ENCODE measurements at regions not wholly inside any gene's neighbourhood (a gene's known extent, or its start where the extent isn't known, plus 50 kb on each side); places are given as distances from the start of the nearest gene placed in this dataset.

GRCh38 chr3:193769437-193769836, 176.4 kb downstream of the OPA1 start:
- Histone ChIP-seq H3K18ac (ENCODE audit: low read length) (no peak overlapping the region), H2AK5ac (ENCODE audit: low read length) (no peak overlapping the region), H3K4me3 (ENCODE audit: low read depth, low read length) (no peak overlapping the region), H3K27me3 (ENCODE audit: insufficient read depth, low read length) (no peaks in the 10 kb centered on the region), H3K36me3 (ENCODE audit: control insufficient read depth in 1 of 2, insufficient read depth in 2 of 2, low read length in 2 of 2) (no peaks in the 10 kb centered on the region), H2BK12ac (ENCODE audit: low read length) (no peak overlapping the region), H3K9me3 (ENCODE audit: insufficient read depth, low read depth, low read length) (peaks cover 3% of the 10 kb centered on the region), H3K14ac (ENCODE audit: low read length) (no peak overlapping the region), H2BK5ac (ENCODE audit: low read depth, low read length, poor library complexity) (no peak overlapping the region), H3K4me2 (ENCODE audit: low read length) (no peak overlapping the region), H3K23ac (ENCODE audit: low read length) (no peak overlapping the region), H3K4ac (ENCODE audit: low read depth, low read length) (no peak overlapping the region), H3K4me1 (ENCODE audit: control insufficient read depth in 1 of 2, insufficient read depth in 2 of 2, low read length in 2 of 2) (no peaks in the 10 kb centered on the region), H2AFZ (ENCODE audit: insufficient read depth, low read length, poor library complexity) (no peak overlapping the region), H2BK120ac (ENCODE audit: insufficient read depth, low read length, poor library complexity) (no peak overlapping the region), H4K91ac (ENCODE audit: low read depth, low read length) (no peak overlapping the region), H4K8ac (ENCODE audit: low read depth, low read length) (no peak overlapping the region), H4K12ac (ENCODE audit: low read depth, low read length) (no peak overlapping the region), H3K79me1 (ENCODE audit: low read length) (no peaks in the 10 kb centered on the region), H3K9ac (ENCODE audit: low read length) (no peak overlapping the region), H3K79me2 (ENCODE audit: control insufficient read depth, insufficient read depth, low read length, poor library complexity) (no peaks in the 10 kb centered on the region), H3K27ac (ENCODE audit: low read depth, low read length) (no peak overlapping the region)
- WGBS (ENCODE audit: extremely low coverage, insufficient coverage, insufficient read length), result no CpG with 5 or more reads among the region's 2 CpGs
- DNase-seq, result no peak

GRCh38 chr3:193771011-193771652, 178.1 kb downstream of the OPA1 start:
- H3K79me1 ChIP-seq (ENCODE audit: low read length), result no peaks in the 10 kb centered on the region
- H3K4me3 ChIP-seq (ENCODE audit: low read depth, low read length), result no peak overlapping the region
- H3K4ac ChIP-seq (ENCODE audit: low read depth, low read length), result no peak overlapping the region
- H4K91ac ChIP-seq (ENCODE audit: low read depth, low read length), result no peak overlapping the region
- no peak overlapping the region for H4K8ac ChIP-seq (ENCODE audit: low read depth, low read length)
- H3K18ac ChIP-seq (ENCODE audit: low read length), result no peak overlapping the region
- WGBS (ENCODE audit: extremely low coverage, insufficient coverage, insufficient read length), result no CpG with 5 or more reads among the region's 20 CpGs
- no peaks in the 10 kb centered on the region for H3K4me1 ChIP-seq (ENCODE audit: control insufficient read depth in 1 of 2, insufficient read depth in 2 of 2, low read length in 2 of 2)
- H4K12ac ChIP-seq (ENCODE audit: low read depth, low read length), result no peak overlapping the region
- H2BK5ac ChIP-seq (ENCODE audit: low read depth, low read length, poor library complexity), result no peak overlapping the region
- no peak overlapping the region for H2AFZ ChIP-seq (ENCODE audit: insufficient read depth, low read length, poor library complexity)
- DNase-seq, result no peak
- H3K36me3 ChIP-seq (ENCODE audit: control insufficient read depth in 1 of 2, insufficient read depth in 2 of 2, low read length in 2 of 2), result no peaks in the 10 kb centered on the region
- H3K14ac ChIP-seq (ENCODE audit: low read length), result no peak overlapping the region
- no peak overlapping the region for H3K4me2 ChIP-seq (ENCODE audit: low read length)
- no peak overlapping the region for H3K9ac ChIP-seq (ENCODE audit: low read length)
- no peak overlapping the region for H3K27ac ChIP-seq (ENCODE audit: low read depth, low read length)
- no peak overlapping the region for H2BK120ac ChIP-seq (ENCODE audit: insufficient read depth, low read length, poor library complexity)
- H3K79me2 ChIP-seq (ENCODE audit: control insufficient read depth, insufficient read depth, low read length, poor library complexity), result no peaks in the 10 kb centered on the region
- no peaks in the 10 kb centered on the region for H3K27me3 ChIP-seq (ENCODE audit: insufficient read depth, low read length)
- no peak overlapping the region for H2BK12ac ChIP-seq (ENCODE audit: low read length)
- H3K9me3 ChIP-seq (ENCODE audit: insufficient read depth, low read depth, low read length), result peaks cover 4% of the 10 kb centered on the region
- H2AK5ac ChIP-seq (ENCODE audit: low read length), result no peak overlapping the region
- no peak overlapping the region for H3K23ac ChIP-seq (ENCODE audit: low read length)

GRCh38 chr3:193771653-193772421, 178.8 kb downstream of the OPA1 start:
- H3K9me3 ChIP-seq (ENCODE audit: insufficient read depth, low read depth, low read length), result peaks cover 4% of the 10 kb centered on the region
- no CpG with 5 or more reads among the region's 18 CpGs for WGBS (ENCODE audit: extremely low coverage, insufficient coverage, insufficient read length)
- H4K8ac ChIP-seq (ENCODE audit: low read depth, low read length), result no peak overlapping the region
- no peak overlapping the region for H4K12ac ChIP-seq (ENCODE audit: low read depth, low read length)
- no peak overlapping the region for H2AK5ac ChIP-seq (ENCODE audit: low read length)
- H3K4me1 ChIP-seq (ENCODE audit: control insufficient read depth in 1 of 2, insufficient read depth in 2 of 2, low read length in 2 of 2), result no peaks in the 10 kb centered on the region
- no peak overlapping the region for H3K27ac ChIP-seq (ENCODE audit: low read depth, low read length)
- H2BK120ac ChIP-seq (ENCODE audit: insufficient read depth, low read length, poor library complexity), result no peak overlapping the region
- no peak overlapping the region for H2BK12ac ChIP-seq (ENCODE audit: low read length)
- H3K9ac ChIP-seq (ENCODE audit: low read length), result no peak overlapping the region
- no peak overlapping the region for H4K91ac ChIP-seq (ENCODE audit: low read depth, low read length)
- no peaks in the 10 kb centered on the region for H3K79me2 ChIP-seq (ENCODE audit: control insufficient read depth, insufficient read depth, low read length, poor library complexity)
- H2AFZ ChIP-seq (ENCODE audit: insufficient read depth, low read length, poor library complexity), result no peak overlapping the region
- H3K14ac ChIP-seq (ENCODE audit: low read length), result no peak overlapping the region
- no peak overlapping the region for H3K18ac ChIP-seq (ENCODE audit: low read length)
- no peak overlapping the region for H2BK5ac ChIP-seq (ENCODE audit: low read depth, low read length, poor library complexity)
- H3K4me3 ChIP-seq (ENCODE audit: low read depth, low read length), result no peak overlapping the region
- H3K36me3 ChIP-seq (ENCODE audit: control insufficient read depth in 1 of 2, insufficient read depth in 2 of 2, low read length in 2 of 2), result no peaks in the 10 kb centered on the region
- H3K4me2 ChIP-seq (ENCODE audit: low read length), result no peak overlapping the region
- H3K27me3 ChIP-seq (ENCODE audit: insufficient read depth, low read length), result no peaks in the 10 kb centered on the region
- no peak overlapping the region for H3K23ac ChIP-seq (ENCODE audit: low read length)
- no peak overlapping the region for H3K4ac ChIP-seq (ENCODE audit: low read depth, low read length)
- no peaks in the 10 kb centered on the region for H3K79me1 ChIP-seq (ENCODE audit: low read length)
- no peak for DNase-seq

- H4K91ac ChIP-seq (ENCODE audit: low read depth, low read length), result no peak overlapping the region
- no peaks in the 10 kb centered on the region for H3K27me3 ChIP-seq (ENCODE audit: insufficient read depth, low read length)
These were observed 179.4 kb downstream of the OPA1 start for GRCh38 chr3:193772422-193772763.

More at GRCh38 chr3:193772422-193772763, 179.4 kb downstream of the OPA1 start:
- H3K23ac ChIP-seq (ENCODE audit: low read length), result no peak overlapping the region
- no peak overlapping the region for H3K14ac ChIP-seq (ENCODE audit: low read length)
- DNase-seq, result no peak
- no peak overlapping the region for H2BK12ac ChIP-seq (ENCODE audit: low read length)
- no peak overlapping the region for H3K27ac ChIP-seq (ENCODE audit: low read depth, low read length)
- H3K4me3 ChIP-seq (ENCODE audit: low read depth, low read length), result no peak overlapping the region
- no peak overlapping the region for H4K8ac ChIP-seq (ENCODE audit: low read depth, low read length)
- no peaks in the 10 kb centered on the region for H3K79me1 ChIP-seq (ENCODE audit: low read length)
- H2BK5ac ChIP-seq (ENCODE audit: low read depth, low read length, poor library complexity), result no peak overlapping the region
- H3K4me2 ChIP-seq (ENCODE audit: low read length), result no peak overlapping the region
- no peaks in the 10 kb centered on the region for H3K79me2 ChIP-seq (ENCODE audit: control insufficient read depth, insufficient read depth, low read length, poor library complexity)
- H3K4me1 ChIP-seq (ENCODE audit: control insufficient read depth in 1 of 2, insufficient read depth in 2 of 2, low read length in 2 of 2), result peaks cover 3 to 4% of the 10 kb centered on the region in 2 experiments
- no CpG with 5 or more reads among the region's 9 CpGs for WGBS (ENCODE audit: extremely low coverage, insufficient coverage, insufficient read length)
- H3K4ac ChIP-seq (ENCODE audit: low read depth, low read length), result no peak overlapping the region
- no peak overlapping the region for H3K18ac ChIP-seq (ENCODE audit: low read length)
- H3K36me3 ChIP-seq (ENCODE audit: control insufficient read depth in 1 of 2, insufficient read depth in 2 of 2, low read length in 2 of 2), result no peaks in the 10 kb centered on the region
- no peak overlapping the region for H2AFZ ChIP-seq (ENCODE audit: insufficient read depth, low read length, poor library complexity)
- no peak overlapping the region for H4K12ac ChIP-seq (ENCODE audit: low read depth, low read length)
- H3K9me3 ChIP-seq (ENCODE audit: insufficient read depth, low read depth, low read length), result peaks cover 4% of the 10 kb centered on the region
- no peak overlapping the region for H3K9ac ChIP-seq (ENCODE audit: low read length)
- H2AK5ac ChIP-seq (ENCODE audit: low read length), result no peak overlapping the region
- no peak overlapping the region for H2BK120ac ChIP-seq (ENCODE audit: insufficient read depth, low read length, poor library complexity)
